IPS-15b (cell line): ENCODE measurements at regions not wholly inside any gene's neighbourhood (a gene's known extent, or its start where the extent isn't known, plus 50 kb on each side); places are given as distances from the start of the nearest gene placed in this dataset.
"Not testable (repeated sequence)": the region's sequence is repeated elsewhere in the genome, so short reads cannot be mapped to it uniquely, and the experiment has no call there.

Experiments used
- H3K27me3 ChIP-seq: one replicate; pipeline ENCODE4 v1.6.1; 2013; ENCODE audit warnings: low read length; ENCODE audit not compliant: control insufficient read depth, insufficient read depth
- H3K36me3 ChIP-seq: one replicate; pipeline ENCODE4 v1.6.1; 2013; ENCODE audit warnings: low read length; ENCODE audit not compliant: control insufficient read depth, insufficient read depth
- H3K4me1 ChIP-seq: one replicate; pipeline ENCODE4 v1.6.1; 2013; ENCODE audit warnings: mild to moderate bottlenecking, low read length; ENCODE audit not compliant: control insufficient read depth, insufficient read depth
- H3K4me3 ChIP-seq: one replicate; pipeline ENCODE4 v1.5.1; 2013; ENCODE audit warnings: low read depth, low read length
- H3K9ac ChIP-seq: one replicate; pipeline ENCODE4 v1.6.1; 2013; ENCODE audit warnings: low read depth, mild to moderate bottlenecking, low read length
- H3K9me3 ChIP-seq: one replicate; pipeline ENCODE4 v1.6.1; 2013; ENCODE audit warnings: mild to moderate bottlenecking, low read length; ENCODE audit not compliant: control insufficient read depth, insufficient read depth

DNA sequence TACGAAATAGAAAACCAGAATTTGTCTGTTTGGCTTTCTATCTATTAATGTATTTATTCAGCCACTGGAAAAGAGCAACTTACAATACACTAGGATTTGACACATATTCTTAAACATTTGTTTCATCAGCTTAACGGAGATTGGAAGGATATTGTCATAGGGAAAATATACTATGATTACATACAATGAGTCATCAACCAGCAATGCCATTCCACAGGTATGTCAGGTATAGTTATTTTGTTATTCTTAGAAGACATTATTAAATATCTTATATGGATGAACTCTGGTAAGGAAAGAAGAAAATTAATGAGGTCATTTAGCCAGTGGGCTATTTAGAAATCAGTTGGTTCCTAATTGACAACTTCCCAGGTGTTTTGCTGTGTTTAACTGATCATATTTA, 926.6 kb downstream of the STIM2 start:
- Histone ChIP-seq H3K4me3 (no peak overlapping the region), H3K9me3 (no peaks in the 10 kb centered on the region), H3K9ac (no peak overlapping the region), H3K4me1 (no peaks in the 10 kb centered on the region), H3K36me3 (no peaks in the 10 kb centered on the region), H3K27me3 (no peaks in the 10 kb centered on the region)

DNA sequence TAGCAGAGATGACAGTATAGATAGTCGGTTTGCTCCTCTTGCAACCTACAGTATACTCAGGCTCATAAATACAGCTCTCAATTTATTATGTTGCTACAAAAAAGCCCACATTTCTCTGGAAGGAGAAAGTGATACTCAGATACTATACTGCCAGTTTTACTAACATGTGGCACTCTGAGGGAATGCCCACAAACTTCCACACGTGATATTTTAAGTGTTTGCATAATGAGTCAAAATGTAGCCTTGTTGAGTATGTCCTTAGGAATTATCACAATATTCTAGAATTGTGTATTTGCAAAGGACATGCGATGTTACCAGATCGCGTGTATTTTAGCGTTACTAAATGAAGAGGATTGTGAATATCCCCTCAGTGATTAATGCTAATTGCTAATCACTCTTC, 929.1 kb downstream of the STIM2 start:
- Histone ChIP-seq H3K4me3 (no peak overlapping the region), H3K27me3 (no peaks in the 10 kb centered on the region), H3K4me1 (no peaks in the 10 kb centered on the region), H3K9ac (no peak overlapping the region), H3K36me3 (no peaks in the 10 kb centered on the region), H3K9me3 (no peaks in the 10 kb centered on the region)

DNA sequence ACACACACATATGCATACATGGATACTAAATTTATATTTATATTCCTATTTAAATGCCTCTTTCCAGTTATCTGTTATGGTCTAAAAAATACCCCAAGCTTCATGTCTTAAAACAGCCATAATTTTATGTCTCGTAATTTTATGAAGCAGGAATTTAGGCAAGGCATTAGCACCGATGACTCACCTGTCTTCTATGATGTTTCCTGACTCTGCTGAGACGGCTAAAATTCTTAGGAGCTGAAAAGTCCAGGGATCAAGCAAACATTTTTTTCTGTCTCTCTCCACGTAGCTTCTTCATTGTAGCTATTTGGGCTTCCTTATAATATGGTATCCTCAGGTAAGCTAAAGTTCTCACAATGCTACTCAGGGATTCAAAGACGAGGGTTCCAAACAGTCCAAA, 930.3 kb downstream of the STIM2 start:
- no peaks in the 10 kb centered on the region for H3K27me3 ChIP-seq
- no peak overlapping the region for H3K4me3 ChIP-seq
- H3K9me3 ChIP-seq: no peaks in the 10 kb centered on the region
- no peaks in the 10 kb centered on the region for H3K36me3 ChIP-seq
- no peaks in the 10 kb centered on the region for H3K4me1 ChIP-seq
- no peak overlapping the region for H3K9ac ChIP-seq

DNA sequence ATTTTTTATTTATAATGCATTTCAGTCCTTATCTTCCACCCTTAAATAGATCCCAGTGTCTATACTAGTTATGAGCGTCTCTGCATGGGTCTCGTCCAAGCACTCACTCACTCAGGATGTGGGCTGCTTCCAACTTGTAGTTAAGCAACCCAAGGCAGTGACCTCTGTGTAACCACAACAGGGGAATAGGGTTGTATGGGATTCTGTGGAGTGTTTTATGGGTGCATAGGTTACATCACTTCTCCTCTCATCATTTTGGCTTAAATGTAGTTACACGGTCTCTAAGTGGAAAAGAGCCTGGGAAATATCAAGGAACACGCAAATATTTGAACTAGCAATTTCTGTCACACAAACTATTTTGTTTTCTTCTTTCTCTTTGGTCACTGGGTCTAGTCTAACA, 931.0 kb downstream of the STIM2 start:
- Histone ChIP-seq H3K27me3 (no peaks in the 10 kb centered on the region), H3K4me3 (no peak overlapping the region), H3K9ac (no peak overlapping the region), H3K9me3 (no peaks in the 10 kb centered on the region), H3K36me3 (no peaks in the 10 kb centered on the region), H3K4me1 (no peaks in the 10 kb centered on the region)

DNA sequence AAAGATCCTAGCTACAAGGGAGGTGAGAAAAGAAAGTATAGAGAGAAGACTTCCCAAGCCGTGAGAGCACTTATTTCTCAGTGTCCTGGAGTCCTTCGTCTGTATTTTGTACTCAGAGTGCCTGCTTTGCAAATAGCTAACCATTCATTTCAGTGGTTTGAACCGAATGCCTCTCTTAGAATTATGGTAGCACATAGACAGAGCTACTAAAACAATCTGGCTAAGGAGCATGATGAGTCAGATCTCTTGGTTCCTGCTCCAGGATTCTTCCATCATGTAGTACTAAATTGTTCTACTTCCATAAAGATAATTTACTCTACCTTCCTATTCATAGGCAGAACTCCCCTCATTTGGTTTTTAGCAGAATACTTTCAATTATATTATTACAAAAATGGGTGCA, 946.6 kb downstream of the STIM2 start:
- Histone ChIP-seq H3K4me3 (no peak overlapping the region), H3K27me3 (no peaks in the 10 kb centered on the region), H3K9ac (no peak overlapping the region), H3K36me3 (no peaks in the 10 kb centered on the region), H3K9me3 (no peaks in the 10 kb centered on the region), H3K4me1 (no peaks in the 10 kb centered on the region)

DNA sequence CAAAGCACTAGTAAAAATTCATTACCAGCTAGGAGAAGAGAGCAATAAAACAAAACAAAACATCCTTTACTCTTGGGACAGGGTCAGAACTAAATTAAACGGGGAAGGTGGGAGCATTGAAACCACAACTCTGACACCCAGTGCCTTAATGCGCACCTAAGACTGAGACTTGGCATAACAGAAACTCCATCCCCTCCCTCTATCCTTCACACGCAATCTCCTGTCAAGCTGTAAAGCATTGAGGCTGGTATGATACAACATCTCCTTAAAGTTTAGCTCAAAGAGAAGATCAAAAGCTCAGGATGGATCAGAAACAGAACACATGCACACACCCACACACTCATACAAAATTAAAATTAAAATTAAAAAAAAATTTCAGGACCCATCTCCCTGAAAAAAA, 951.3 kb downstream of the STIM2 start:
- no peaks in the 10 kb centered on the region for H3K9me3 ChIP-seq

DNA sequence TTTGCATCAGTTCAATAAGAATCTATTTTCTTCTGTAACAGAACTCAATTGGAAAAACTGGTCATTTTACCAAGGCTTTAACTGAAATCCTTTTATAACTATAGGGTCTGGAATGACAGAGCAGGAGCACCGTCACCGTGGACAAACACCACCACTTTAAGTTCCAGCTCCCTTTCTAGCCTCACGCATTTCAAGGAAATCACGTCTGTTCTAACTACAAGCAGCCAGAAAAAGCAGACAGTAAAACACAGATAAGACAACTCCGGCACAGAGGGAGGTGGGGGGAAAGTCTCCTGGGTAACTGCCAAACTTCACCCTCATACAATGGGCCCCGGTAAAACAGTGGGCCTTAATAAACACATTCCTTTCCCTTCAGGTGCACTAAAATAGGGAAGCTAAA, 952.6 kb downstream of the STIM2 start:
- H3K27me3 ChIP-seq, H3K4me3 ChIP-seq, H3K4me1 ChIP-seq, H3K36me3 ChIP-seq, H3K9ac ChIP-seq, H3K9me3 ChIP-seq: not testable (repeated sequence)

More for the DNA sequence above, 951.3 kb downstream of the STIM2 start:
- no peaks in the 10 kb centered on the region for H3K27me3 ChIP-seq
- no peak overlapping the region for H3K4me3 ChIP-seq
- H3K9ac ChIP-seq: no peak overlapping the region
- no peaks in the 10 kb centered on the region for H3K4me1 ChIP-seq
- H3K36me3 ChIP-seq: no peaks in the 10 kb centered on the region

DNA sequence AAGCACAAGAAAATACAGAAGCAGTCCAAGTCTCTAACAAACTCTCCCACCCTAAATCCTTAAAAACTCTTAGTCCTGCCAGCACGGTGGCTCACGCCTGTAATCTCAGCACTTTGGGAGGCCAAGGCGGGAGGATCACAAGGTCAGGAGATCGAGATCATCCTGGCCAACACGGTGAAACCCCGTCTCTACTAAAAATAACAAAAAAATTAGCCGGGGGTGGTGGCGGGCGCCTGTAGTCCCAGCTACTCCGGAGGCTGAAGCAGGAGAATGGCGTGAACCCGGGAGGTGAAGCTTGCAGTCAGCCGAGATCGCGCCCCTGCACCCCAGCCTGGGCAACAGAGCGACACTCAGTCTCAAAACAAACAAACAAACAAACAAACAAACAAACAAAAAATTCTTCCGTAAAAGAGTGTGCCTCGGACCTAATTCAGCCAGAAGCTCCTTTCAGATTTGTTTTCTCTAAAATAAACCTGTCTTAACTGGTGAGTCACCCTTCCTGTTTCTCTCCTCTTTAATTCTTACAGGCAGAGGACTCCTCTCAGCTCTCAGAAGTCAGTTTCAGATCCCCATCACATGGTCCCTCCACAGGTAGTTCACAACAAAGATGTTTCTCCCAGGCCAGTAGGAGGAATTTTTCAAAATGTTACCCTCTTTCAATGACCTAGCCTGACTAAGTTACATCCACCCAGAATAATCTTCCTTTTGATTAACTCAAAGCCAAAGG, 953.2 kb downstream of the STIM2 start:
- H3K36me3 ChIP-seq, H3K4me1 ChIP-seq, H3K9me3 ChIP-seq, H3K4me3 ChIP-seq, H3K27me3 ChIP-seq, H3K9ac ChIP-seq: not testable (repeated sequence)

DNA sequence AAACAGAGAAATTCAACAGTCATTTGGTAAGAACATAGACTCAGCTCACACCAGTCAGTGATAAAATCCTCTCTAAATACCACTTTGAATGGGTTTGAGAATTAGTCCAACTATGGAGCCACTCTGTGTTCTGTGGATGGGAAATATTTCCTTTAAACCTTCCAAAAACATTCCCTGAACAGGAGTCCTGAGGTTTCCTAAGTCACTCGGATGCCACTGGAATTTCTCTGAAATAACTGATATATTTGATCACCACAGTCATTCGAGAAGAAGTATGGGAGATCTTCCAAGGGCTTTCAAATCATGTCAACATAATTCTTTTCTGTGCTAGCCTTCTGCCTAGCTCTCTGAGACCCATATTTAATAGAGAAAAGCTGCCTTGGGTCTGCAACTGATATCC, 958.6 kb downstream of the STIM2 start:
- no peaks in the 10 kb centered on the region for H3K36me3 ChIP-seq
- H3K27me3 ChIP-seq: no peaks in the 10 kb centered on the region
- no peak overlapping the region for H3K9ac ChIP-seq
- H3K9me3 ChIP-seq: peaks cover 4% of the 10 kb centered on the region
- no peak overlapping the region for H3K4me3 ChIP-seq
- no peaks in the 10 kb centered on the region for H3K4me1 ChIP-seq

DNA sequence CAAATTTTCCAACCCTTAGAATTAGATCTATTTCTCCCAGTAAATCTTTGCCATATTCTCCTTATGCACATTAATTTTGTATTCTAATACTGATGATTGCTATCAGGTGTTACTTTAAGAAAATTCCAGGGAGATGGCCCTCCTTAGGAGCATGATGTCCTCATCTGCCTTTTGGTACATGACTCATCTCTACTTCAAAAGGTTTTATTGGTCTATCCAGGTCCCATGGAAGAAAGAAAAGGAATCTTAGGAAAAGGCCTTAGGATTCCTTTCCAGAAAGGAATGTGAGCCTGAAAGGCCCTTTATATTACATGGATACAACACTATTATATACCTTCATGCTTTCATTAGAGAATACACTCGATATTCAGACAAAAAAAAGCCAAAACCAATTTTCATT, 968.2 kb downstream of the STIM2 start:
- H3K4me3 ChIP-seq: no peak overlapping the region
- H3K27me3 ChIP-seq: no peaks in the 10 kb centered on the region

DNA sequence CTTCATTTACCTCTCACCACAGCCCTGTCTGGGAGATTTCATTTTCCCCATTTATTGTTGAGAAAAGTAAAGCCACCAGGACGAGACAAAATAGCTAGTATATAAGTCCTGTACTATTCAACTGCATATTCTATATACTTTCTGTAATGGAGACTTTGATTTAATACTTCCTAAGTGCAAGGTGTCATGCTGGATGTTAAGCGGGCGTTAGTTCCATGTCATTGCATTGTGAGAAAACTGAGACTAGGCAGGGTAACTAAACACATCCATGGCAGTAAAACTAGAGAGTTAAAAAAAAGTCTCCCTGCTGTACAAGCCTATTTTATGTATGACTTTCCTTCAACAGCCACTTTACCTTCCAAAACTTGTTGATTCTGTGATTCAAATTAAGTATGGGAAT, 969.6 kb downstream of the STIM2 start:
- Histone ChIP-seq H3K9me3 (no peaks in the 10 kb centered on the region), H3K36me3 (no peaks in the 10 kb centered on the region), H3K4me3 (no peak overlapping the region), H3K4me1 (no peaks in the 10 kb centered on the region), H3K9ac (no peak overlapping the region), H3K27me3 (no peaks in the 10 kb centered on the region)

More for the DNA sequence above, 968.2 kb downstream of the STIM2 start:
- Histone ChIP-seq H3K9me3 (no peaks in the 10 kb centered on the region), H3K4me1 (no peaks in the 10 kb centered on the region), H3K9ac (no peak overlapping the region), H3K36me3 (no peaks in the 10 kb centered on the region)

DNA sequence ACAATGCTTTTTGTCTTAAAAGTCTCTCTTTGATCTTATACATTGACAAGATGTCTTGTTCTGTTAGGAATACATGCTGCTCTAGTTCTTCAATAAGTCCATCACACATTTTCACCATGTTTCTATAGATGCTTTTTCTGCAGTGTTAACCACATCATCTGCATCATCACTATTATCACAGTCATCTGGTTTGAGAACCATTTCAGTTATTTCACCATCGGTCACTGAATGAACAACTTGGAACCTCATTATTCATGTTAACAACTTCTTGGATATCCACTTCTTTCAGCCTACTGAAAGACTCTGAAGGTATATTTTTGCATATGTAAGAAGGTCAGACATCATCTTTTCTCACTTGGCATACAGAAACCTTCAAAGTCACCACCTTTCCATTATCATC, 975.2 kb downstream of the STIM2 start:
- H3K9ac ChIP-seq: no peak overlapping the region
- no peaks in the 10 kb centered on the region for H3K36me3 ChIP-seq
- no peak overlapping the region for H3K4me3 ChIP-seq
- H3K27me3 ChIP-seq: no peaks in the 10 kb centered on the region
- H3K9me3 ChIP-seq: no peaks in the 10 kb centered on the region
- no peaks in the 10 kb centered on the region for H3K4me1 ChIP-seq
